Fibroblast of skin of left biceps (primary cell): ENCODE measurements at regions not wholly inside any gene's neighbourhood (a gene's known extent, or its start where the extent isn't known, plus 50 kb on each side); places are given as distances from the start of the nearest gene placed in this dataset.
"Not testable (repeated sequence)": the region's sequence is repeated elsewhere in the genome, so short reads cannot be mapped to it uniquely, and the experiment has no call there.

ENCODE experiments used
- DNase-seq, 2 experiments: peaks; one replicate each; pipeline ENCODE4 v3.0.0-alpha.2; 2013; ENCODE audit warnings: low read depth in 2 of 2

DNA sequence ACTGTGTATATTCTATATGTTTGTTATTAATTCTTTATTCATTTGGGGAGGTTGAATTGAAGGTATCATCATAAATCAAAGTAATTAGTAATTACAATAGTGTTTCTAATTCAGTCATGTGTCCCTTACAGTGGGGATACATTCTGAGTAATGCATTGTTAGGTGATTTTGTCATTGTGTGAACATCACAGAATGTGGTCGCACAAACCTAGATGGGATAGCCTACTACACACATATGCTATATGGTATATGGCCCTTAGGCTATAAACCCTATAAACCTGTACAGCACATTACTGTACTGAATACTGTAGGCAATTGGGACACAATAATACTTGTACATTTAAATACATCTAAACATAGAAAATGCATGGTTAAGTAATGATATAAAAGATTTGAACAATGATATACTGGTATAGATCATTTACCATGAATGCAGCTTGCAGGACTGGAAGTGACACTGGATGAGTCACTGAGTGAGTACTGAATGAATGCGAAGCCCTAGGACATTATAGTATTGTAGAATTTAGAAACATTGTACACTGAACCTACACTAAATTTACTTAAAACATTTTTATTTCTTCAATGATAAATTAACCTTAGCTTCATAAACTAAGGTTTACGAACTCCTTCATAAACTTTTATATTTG, 936.2 kb upstream of the CHORDC1 start:
- peak in 1 of 2 experiments; percentile 8 for DNase-seq

DNA sequence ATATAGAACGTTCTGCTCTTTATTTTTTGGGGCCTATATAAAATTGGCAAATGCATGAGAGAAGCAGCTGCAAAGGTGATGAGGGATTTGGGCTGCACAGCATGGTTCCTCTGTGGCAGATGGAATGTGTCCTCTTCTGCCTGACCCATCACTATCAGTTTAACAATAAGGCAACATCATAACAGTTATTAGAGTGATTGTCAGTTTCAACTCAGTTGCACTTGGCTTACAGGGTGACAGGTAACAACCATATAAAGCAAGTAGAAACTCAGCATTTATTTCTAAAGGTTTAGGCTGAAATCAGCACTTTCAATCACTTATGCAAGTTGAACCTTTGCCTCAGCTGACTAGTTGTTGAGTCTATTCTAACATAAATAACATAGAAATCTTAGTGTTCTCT, 935.4 kb upstream of the CHORDC1 start:
- DNase-seq = no peak

DNA sequence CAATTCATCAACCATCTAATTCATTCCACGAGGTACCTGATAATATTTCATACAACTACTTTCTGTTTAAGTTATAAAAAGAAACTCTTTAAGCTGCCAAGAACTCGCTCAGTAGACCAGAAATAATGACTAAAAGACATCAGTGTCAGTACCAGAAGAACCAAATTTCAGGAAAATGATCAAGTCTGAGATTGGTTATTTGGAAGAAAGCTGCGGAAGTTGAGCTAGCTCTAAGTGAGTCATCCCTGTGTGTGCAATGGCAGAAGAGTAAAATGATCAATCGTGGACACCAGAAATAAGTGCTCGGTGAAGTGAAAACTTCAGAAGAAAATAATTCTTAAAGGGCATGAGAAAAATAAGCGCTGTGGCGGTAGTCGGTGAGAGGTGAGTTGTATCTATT, 933.2 kb upstream of the CHORDC1 start:
- no peak for DNase-seq

DNA sequence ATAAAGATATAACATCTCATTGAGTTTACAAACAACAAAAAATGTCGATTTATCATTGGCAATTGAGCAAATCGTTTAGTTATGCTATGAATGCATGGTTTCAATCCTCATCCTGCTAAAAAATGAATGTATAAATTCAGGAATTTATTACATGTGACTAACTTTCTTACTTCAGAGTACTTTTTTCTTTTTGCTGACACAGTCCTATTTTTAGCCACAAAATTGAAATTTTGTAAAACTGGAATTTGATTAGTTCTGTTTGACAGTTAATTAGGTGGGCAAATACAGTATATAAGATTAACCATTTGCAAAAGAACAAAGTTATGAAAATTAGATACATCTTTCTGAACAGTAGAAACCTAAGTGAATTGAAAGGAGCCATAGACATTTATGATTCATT, 925.0 kb upstream of the CHORDC1 start:
- no peak for DNase-seq

DNA sequence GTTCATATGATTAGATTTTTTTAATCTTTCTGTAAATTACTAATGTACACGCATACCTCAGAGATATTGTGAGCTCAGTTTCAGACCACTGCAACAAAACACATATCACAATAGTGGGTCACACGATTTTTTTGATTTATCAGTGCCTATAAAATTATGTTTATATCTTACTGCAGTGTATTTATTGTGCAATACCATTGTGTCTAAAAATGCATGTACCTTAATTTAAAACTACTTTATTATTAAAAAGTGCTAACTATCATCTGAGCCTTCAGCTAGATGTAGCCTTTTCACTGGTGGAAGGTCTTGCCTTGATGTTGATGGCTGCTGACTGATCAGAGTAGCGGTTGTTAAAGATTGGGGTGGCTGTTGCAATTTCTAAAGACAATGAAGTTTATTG, 918.8 kb upstream of the CHORDC1 start:
- no peak for DNase-seq

DNA sequence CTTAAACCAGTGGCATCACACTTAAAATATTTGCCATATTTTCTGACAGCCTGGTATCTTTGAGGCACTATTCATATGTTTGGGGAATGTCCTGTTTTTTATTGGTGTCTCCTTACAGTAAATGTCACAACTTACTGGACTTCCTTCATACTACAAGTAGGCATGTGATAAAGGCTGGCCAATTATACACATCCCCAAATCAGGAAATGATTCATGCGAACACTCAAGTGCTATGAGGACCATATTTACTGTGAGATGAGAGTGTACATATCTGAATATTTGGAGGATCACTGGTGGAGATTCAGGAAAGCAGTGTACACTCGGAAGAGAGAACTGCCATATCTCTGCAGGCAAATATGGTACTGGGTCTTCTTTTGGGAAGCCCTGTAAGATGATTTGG, 913.8 kb upstream of the CHORDC1 start:
- DNase-seq = no peak

DNA sequence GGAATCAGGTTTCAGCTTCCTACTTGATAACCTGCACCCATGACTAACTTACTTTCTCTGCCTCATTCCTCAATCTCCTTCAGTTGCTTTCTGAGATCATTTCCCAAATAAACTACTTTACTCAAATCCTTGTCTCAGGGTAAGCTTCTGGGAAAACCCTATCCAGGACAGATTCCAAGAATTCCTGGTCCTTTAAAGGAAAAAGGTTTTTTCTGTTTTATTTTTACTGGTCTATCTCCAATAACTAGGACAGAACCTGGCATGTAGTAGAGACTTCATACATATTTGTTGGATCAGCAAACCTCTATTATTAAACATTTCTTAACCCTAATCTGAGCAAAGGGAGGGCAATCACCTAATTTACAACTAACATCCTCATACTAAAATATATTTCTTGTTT, 910.5 kb upstream of the CHORDC1 start:
- peak; percentile 57 to 60 for DNase-seq

DNA sequence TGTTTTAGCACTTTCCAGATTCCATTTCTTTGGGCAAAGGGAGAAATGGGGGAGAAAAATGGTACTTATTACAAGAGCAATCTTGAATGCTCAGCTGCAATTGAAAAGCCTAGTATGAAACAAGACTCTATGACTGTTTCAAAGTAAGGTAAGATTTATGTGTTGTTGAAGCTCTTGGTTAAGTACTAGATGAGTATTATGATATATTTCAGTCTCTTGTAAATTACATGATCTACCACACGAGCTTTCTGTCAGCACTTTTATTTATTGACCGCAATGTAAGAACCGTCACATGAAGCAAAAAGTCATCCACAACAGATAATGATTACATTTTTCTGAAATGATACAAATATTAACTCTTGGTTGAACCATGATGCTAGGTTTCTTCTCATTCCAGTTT, 906.7 kb upstream of the CHORDC1 start:
- DNase-seq = peak; percentile 32 to 33

DNA sequence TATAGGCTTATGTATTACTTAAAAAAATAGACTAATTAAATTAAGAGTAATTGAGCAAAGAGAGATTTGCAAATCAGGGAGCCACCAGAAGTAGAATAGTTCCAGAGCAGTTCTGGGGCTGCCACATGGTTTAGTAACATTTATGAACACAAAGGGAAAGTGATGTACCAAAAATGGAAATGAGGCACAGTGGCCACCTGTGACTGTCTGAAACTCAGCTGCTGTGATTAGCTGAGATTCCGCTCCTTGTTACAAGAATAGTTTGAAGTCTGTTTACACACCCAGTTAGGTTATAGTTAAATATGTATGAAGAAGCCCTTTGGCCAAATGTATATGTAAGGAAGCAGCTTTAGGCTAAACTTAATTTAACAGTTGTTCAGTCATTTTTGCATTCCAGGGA, 901.5 kb upstream of the CHORDC1 start:
- DNase-seq = no peak

DNA sequence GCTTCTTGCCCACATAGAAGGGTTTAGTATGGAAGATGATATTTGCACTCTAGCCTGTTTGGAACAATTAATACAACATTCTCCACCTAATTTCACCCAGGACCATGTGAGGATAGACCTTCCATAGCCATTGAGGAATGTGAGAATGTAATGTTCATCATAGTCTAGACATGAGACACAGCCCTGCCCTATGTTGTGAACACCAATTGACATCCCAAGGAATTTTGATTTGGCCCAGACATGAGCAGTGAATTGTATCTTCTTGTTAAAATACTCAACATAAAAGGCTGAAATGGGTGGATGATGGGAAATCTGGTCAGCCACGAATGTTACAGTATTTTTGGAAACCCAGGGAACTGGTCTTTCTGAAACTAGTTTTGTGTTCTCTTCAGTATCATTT, 892.3 kb upstream of the CHORDC1 start:
- no peak for DNase-seq

DNA sequence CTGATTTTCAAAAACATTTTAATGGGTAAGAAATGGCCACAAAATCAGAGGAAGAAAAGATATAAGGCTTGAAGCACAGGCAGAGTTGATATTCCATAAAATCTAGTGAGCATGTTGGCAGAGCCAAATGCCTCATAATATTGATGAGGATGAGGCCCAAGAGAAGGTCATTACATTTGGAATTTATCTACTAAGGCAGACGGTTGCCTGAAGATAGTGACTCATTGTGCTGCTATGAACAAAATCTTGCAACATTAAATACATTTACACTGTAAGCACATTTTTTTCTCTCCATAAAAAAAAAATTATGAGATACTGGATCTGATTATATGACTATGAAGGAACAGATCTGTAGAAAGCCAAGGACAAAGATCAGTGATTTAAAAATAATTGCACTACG, 881.4 kb upstream of the CHORDC1 start:
- peak; percentile 78 to 79 for DNase-seq

DNA sequence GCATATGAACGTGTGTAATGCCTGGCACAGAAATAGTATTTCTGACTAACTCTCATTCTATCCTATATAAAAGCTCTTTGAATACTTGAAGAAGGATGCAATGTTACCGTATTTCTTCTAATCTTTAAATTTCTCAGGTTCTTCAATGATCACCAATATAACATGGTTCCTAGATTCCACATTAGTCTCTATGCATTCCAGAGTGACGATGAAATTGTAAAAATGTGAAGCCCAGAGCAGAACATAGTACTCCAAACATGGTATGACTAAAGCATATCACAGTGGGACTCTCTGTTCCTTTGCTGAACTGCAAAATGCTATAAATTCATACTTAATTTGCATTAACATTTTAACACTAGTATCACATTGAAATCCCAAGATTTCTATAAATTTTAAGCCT, 877.6 kb upstream of the CHORDC1 start:
- DNase-seq = peak; percentile 67 to 75

DNA sequence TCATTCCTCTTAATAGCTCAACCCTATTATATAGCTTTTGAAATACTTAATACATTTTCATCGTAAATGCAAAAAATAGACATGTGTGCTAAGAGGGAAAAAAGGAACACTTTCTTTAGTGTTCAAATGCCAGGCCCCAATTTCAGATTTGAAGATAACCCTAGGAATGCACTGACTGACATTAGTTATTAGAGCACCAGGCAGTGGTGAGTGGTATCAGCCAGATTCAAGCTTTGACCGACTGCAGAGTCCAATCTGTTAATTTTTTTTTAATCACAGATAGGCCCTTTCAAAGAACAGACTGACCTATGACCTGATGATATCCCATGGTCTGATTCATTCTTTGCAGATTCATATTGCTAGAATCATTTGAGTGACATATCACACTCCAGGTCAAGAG, 874.2 kb upstream of the CHORDC1 start:
- no peak for DNase-seq

DNA sequence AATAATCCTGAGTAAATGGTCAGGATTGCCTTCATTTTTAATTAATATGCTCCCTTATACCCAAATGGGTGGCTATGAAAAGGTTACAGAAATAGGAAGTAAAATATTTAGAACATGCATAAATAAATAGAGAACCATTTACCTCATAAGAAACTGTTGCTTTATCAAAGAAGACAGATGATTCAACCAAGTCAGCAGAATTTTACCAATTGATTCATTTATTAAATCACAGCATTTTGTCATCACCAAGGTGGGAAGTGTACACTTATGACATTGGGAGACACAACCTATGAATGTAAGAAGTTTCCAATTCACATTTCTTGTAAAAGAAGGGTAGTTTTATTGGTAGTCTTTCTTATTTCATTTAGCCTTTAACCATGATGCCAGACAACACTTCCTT, 870.3 kb upstream of the CHORDC1 start:
- DNase-seq = no peak

DNA sequence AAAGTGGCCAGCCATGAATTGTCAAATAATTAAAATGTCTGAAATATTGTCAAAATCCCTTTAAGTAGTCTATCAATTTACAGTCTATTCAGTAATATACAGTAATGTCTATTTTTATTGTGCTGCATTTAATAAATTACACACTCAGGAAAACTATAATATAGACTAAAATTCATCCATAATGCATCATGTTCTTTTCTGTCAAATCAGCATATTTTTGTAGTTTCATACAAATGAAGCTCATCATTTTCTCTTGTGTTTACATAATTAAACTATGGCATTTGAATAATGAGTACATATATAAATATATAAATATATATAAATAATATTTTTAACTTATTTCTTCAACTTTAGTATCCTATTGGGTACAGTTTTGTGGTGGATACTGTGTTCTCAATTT, 868.7 kb upstream of the CHORDC1 start:
- no peak for DNase-seq

DNA sequence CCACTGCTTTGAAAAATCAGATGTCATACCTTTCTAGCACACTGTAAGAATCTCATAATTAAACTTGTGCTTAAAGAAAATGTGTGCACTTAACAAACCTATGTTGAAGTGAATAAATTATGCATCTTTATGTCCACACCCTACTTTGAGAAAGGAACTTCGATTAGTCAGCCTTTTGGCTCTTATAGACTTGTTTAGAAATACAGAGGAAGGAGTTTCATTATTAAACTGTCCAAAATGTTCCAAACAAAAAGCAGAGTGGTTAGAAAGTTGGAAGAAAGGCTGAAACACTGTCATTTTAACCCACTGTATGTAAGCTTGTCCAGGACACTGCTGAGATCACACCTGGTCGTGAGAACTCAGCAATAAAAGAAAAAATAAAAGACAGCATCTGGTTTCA, 863.2 kb upstream of the CHORDC1 start:
- DNase-seq = no peak

DNA sequence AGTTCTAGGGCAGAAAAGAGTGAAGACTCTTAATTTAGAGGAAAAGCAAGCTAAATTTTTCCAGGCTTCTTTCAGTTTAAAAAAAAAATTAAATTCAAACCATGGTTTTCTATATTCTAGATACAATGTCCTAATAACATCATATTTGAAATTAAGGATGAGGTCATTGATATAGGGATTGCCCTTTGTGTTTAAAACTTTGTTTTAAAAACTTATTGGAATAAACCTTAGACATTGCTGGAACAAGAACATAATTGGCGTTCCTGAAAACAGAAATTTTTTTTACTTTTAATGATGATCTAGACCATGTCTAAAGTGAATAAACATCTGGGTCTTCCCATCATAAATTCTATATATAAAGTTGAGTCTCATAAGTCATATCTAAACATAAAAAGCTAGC, 859.4 kb upstream of the CHORDC1 start:
- DNase-seq = no peak

DNA sequence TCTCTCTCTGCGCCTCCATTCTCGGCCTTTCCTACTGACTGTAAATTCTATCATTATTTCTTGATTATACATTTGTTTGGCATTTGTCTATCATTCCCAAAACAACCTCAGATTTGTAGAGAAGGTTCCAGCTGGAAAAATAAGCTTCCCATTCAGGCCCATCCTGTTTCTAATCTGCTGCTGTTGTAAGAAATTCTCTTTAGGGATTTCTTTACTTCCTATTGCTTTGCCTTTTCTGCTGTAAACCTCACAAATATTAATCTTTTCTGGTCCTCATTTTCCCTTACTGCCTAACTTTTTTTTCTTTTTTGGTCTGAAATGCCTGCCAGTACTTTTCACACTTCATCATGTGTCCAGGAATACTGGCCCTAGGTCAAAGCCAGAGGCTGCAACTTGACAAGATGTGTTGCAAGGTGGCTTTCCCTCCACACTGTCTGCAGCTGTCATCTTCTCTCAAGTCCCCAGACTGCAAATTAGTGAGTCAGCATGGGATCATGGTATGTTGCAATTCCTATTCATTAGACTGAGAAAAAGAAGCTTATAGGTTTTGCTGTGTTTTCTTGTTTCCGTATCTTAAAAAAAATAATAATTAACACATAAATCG, 858.7 kb upstream of the CHORDC1 start:
- peak; percentile 71 to 79 for DNase-seq

DNA sequence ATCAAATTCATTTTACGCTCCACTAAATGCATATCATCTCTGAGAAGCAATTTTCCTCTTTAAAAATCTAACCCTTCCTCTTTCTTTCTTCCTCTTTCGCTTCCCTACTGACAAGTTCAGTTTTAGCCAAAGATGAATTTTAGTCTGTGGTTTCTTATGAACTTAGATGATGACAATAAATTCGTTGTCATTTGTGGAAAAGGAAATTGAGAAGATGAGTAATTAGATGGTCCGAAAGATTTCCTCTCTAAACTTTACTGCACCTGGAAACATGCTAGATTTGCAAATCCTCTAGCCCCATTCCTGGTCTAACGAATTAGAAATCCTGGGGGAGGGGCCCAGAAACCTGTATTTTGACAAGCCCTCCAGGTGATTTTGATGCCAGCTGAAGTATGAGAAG, 855.4 kb upstream of the CHORDC1 start:
- DNase-seq = no peak

DNA sequence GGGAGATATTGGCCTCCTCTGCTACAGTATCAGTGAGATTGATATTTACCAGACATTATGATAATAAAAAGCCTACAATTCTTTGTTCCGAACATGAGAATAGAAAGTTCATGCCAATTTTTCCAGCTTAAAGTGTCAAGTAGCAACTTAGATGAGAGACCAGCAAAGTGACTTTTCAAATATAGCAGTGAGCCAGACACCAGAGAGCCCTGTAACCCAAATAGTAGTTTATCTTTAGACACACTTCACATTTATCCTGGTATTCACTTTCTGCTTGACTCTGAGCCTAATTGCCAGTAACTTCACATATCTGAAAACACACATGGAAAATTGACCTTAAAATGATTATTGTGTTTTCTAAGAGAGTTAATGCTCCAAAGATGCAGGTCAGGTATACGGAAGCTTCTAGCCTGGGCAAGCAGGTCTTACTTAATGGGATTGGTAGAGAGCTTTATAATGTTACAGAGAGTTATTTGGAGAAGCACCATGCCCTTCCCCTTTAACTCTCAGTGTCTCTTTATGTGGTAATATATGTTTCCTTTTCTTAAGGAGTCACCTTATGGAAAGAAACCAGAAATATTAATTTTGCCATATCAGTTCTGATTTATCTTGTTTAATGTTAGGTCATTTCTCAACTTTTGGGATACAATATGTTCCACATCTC, 852.3 kb upstream of the CHORDC1 start:
- no peak for DNase-seq

DNA sequence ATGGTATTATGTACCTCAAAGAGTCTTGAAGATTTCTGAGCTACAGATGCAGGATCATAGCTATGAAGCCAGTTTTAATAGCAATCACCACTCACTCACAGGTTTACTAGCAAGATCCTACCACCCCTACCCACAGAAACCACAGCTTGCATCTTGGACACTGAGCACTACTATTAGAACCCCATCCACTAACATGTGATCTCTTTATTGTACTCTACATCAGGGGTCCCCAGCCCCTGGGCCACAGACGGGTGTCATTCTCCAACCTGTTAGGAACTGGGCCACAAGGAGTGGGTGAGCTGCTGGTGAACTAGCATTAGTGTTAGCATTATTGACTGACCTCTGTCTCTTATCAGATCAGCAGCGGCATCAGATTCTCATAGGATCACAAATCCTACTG, 844.8 kb upstream of the CHORDC1 start:
- DNase-seq = no peak

DNA sequence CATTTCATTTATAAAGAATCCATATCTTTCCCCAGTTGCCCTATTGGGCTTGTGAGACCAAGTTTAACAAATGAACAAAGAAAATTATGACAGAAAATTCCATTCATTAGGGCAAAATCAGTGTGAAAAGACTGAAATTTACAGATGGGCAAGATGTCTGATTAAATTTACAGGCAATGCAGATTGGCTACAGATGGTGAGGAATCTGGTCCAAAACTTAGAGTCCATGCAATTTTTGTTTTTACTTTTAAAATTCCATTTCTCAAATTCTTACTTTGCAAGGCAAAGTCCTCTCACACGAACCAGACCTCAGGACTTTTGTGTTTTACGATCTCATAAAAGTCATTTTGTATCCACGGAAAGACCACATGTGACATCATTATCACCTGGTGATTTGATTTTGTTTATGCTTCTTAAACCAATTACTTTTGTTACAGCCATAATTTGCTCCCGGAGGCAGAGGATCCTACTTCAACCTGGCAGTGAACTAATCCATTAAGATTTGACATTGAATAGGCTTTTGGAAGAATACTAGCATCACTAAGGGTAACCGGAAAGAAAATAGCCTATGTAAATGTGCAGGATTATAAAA, 843.7 kb upstream of the CHORDC1 start:
- DNase-seq = no peak

DNA sequence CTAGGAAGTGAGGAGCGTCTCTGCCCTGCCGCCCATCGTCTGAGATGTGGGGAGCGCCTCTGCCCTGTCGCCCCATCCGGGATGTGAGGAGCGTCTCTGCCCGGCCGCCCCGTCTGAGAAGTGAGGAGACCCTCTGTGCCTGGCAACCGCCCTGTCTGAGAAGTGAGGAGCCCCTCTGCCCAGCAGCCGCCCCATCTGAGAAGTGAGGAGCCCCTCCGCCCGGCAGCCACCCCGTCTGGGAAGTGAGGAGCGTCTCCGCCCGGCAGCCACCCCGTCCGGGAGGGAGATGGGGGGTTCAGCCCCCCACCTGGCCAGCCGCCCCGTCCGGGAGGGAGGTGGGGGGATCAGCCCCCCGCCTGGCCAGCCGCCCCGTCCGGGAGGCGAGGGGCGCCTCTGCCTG, 840.5 kb upstream of the CHORDC1 start:
- DNase-seq = not testable (repeated sequence)
